ENCODE measurements at regions not wholly inside any gene's neighbourhood (a gene's known extent, or its start where the extent isn't known, plus 50 kb on each side); places are given as distances from the start of the nearest gene placed in this dataset.

GRCh38 chr10:8230902-8231301 lies 176.4 kb downstream of the GATA3 start:
- no peak for TF ChIP-seq POLR2AphosphoS5 (IDR thresholded peaks at IDR 0.05; ENCODE audit: low read depth, low read length)
- TF ChIP-seq POLR2A (IDR thresholded peaks at IDR 0.05; ENCODE audit: low read depth, low read length), result no peak
